ENCODE measurements at regions not wholly inside any gene's neighbourhood (a gene's known extent, or its start where the extent isn't known, plus 50 kb on each side); places are given as distances from the start of the nearest gene placed in this dataset.
"Not testable (repeated sequence)": the region's sequence is repeated elsewhere in the genome, so short reads cannot be mapped to it uniquely, and the experiment has no call there.

DNA sequence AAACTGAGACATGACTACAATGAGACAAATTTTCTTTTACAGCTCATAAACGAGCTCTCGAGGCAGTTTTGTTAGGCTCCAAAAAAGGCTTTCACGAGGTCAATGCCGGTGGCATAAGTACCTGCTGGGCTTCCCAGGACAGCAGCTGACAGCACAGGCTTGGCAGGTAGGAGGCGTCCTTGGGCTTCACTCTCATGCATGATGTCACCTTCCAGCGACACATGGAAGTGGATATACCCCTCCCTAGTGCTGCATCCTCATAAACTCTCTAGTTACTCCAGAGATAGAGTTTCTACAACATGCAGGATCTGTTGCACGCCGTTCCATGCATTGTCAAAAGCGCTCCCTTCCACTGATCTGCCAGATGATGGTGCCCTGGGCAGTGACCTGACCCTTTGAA is 112.5 kb upstream of the PAXBP1 start:
- DNase-seq (ENCODE audit: low spot score): no peak

- no peak for DNase-seq (ENCODE audit: low spot score)
Observed at GRCh38 chr21:32886339-32886738, 114.8 kb upstream of the PAXBP1 start.

- no peak for DNase-seq (ENCODE audit: low spot score)
Observed at GRCh38 chr21:32887026-32887425, 115.5 kb upstream of the PAXBP1 start.

DNA sequence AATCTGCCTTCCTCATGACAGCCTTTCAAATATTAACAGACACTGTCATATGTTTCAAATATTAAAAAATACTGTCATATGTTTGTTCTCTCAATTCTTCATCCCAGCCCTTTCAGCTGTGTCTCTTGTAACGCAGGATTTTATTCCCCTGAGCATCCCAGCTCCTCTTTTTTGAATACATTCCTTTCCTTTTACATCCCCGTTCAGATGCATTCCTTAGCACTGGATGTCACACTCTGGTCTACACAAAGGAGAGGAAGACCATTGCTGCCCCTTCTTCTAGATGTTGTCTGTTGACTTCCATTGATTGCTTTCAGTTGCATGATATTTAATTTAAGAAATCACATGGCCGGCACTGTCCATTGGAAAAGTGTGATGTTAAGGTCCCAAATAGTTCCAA is 117.4 kb upstream of the PAXBP1 start:
- no peak for DNase-seq (ENCODE audit: low spot score)

DNA sequence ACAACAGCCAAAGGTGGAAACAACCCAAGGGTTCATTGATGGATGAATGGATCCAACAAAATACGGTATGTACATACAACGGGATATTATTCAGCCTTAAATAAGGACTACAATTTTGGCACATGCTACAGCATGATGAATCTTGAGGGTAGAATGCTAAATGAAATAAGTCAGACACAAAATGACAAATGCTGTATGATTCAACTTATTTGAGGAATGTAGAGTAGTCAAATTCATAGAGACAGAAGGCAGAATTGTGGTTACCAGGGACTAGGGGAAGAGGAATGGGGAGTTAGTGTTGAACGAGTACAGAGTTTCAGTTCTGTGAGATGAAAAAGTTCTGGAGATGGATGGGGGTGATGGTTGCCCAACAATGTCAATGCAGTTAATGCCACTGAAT is 118.0 kb upstream of the PAXBP1 start:
- DNase-seq (ENCODE audit: low spot score): no peak

GRCh38 chr21:32894321-32894720 is 122.8 kb upstream of the PAXBP1 start:
- no peak for DNase-seq (ENCODE audit: low spot score)

DNA sequence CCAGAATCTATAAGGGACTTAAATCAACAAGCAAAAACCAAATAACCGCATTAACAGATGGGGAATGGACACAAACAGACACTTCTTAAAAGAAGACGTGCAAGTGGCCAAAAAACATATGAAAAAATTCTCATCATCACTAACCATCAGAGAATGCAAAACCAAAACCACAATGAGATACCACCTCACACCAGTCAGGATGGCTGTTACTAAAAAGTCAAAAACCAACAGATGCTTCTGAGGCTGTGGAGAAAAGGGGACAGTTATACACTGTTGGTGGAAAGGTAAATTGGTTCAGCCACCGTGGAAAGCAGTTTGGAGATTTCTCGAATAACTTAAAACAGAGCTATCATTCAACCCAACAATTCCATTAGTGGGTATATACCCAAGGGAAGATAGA is 124.9 kb upstream of the OLIG2 start:
- DNase-seq (ENCODE audit: low spot score): no peak

- no peak for DNase-seq (ENCODE audit: low spot score)
Observed at GRCh38 chr21:32907521-32907920, 118.2 kb upstream of the OLIG2 start.

- DNase-seq (ENCODE audit: low spot score): no peak
Observed at GRCh38 chr21:32908534-32908933, 117.2 kb upstream of the OLIG2 start.

DNA sequence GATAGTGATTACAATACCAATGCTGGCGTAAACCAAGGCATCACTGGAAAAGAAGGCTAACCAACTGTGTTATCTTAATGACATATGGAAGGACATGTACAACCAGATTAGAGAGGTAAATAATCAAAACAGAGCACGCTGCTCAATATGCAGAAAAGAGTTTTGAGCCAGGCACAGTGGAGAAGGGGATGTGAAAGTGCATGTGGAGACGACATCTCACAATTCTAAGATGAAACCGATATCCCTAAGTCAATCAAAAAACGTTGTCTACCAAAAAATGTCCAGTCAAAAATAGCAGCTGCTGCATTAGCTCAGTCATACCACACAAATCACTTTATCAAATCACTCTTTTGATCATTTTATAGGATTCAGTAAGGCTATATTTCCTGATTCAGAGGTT is 116.3 kb upstream of the OLIG2 start:
- no peak for DNase-seq (ENCODE audit: low spot score)

DNA sequence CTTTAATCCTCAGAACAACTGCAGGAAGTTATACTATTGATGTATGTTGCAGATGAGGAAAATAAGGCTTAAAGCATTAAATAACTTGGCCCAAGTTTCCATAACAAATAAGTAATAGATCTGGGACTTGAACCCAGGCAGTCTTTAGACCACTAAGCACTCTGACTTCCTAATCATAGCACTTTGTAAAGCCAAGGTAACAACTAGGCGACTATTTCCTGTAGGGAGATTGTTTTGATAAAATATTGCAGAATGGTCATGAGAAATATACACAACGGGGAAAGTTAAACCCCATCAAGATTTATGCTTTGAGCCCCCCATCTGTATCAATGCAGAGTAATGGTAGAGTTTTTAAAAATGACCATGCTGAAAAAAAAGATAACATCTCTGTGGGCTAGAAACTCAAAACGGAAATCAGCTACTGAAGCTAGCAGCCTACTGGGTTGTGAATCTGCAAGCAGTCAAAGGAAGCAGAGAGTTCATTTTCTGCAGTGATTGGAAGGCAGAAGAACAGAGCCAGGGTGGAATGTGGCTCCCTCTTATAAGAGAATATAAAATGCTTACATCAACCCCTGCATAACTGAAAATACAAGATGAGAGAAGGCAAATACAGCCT is 111.2 kb upstream of the OLIG2 start:
- no peak for DNase-seq (ENCODE audit: low spot score)

DNA sequence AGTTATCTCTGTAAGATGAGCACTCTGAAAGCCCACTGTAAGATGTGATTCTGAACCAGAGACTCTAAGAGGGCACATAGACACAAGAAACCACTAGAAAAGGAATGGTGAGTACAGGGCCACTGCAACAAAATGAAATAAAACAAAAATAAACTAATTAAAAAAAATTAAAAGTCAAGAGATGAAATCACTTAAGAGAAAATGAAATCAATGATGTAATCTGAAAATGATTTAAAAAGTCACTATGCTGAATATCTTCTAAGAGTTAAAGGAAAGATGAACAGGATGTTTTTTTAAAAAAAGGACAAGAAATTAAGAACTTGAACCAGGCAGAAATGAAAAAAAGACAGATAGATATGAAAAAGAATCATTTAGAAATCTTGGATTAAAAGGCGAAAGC is 110.6 kb upstream of the OLIG2 start:
- DNase-seq (ENCODE audit: low spot score): no peak

DNA sequence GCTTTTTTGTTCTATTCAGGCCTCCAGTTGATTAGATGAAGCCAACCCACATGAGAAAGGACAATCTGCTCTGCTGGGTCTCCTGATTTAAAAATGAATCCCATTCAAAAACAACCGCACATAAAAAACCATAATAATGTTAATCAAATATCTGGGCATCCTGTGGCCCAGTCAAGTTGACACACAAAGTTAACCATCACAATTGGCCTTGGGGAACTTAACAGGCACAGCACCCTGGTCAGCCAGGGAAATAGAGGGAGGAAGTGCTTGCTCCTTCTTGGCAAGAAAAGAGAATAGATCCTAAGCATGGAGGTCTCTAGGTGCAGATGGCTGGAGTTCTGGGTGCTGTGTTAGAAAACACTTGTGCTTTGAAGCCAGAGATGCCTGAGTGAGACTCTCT is 109.6 kb upstream of the OLIG2 start:
- no peak for DNase-seq (ENCODE audit: low spot score)

DNA sequence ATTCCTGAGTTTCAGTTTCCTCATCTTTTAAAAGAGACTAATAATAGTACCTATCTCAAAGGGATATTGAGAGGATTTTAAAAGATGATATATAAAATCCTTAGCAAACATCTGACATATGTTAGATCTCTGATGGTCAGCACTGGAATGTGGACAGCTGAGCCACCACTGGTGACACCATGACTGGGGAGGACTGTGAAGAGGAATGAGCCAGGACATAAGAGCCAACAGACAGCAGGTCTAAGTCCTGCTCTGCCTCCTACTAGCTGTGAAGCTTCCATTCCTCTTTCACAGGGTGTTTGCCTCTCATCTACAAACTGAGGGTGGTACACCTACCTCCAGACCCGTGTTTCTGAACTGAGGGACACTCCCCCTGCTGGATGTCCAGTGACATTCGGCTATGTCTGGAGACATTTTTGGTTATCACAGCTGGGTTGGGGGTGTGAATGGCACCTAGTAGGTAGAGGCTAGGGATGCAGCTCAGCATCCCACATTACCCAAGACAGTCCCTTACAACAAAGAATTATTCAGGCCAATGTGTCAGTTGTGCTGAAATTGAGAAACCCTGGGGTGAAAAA is 109.1 kb upstream of the OLIG2 start:
- peak; percentile 14 for DNase-seq (ENCODE audit: low spot score)

DNA sequence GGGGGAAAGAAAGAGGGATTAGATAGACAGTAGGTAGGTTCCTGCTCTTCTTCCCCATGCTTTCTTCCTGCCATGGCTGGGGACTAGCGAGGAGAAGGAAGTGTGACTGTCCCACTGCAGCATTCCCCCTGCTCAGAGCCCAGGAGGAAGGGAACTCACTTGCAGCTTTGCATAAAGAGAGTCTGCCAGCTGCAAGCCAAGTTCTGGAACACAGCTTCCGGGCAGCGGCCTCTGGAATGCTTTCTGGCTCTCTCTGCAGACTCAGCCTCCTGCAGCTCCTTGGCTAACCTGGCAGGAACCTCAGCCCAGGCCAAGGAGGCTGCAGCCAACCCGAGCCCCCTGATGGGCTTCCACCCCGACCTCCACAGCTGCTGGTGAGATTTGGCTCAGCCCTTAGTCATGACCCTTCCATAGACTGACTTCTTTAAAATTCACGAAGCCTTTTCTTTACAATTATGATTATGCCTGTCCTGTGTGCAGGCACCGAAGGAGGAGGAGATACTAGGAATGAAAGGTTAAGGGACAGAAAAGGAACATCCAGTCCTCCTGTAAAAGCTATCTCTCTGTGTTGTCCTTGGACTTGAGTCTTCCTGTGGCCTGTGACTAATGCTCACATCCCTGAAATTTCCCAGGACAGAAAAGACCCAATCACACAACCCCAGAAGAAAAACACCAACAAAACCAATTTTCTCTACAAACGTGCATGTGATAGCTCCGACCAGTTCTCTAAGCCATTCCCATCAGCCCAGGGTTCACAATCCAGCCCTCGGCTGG is 108.2 kb upstream of the OLIG2 start:
- no peak for DNase-seq (ENCODE audit: low spot score)

GRCh38 chr21:32918478-32919120 is 107.1 kb upstream of the OLIG2 start:
- no peak for DNase-seq (ENCODE audit: low spot score)

DNA sequence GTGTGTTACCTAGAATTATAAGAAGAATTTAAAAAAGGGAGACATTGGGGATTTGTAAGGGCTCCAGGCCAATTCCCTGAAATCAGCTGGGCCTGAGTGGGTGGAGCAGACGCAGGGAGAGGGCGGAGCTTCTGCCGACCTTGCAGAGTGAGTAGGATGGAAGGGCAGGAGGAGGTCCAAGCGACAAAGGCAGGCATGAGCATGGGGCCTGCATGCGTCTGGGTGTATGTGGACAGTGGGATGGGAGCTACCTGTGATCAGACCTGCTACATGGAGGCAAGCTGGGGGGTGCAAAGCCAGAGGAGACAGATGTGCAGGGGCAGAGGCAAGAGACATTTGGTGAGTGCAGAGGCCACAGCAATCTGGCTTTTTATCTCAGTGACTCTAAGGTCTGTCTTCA is 105.3 kb upstream of the OLIG2 start:
- DNase-seq (ENCODE audit: low spot score): no peak

- peak; percentile 16 for DNase-seq (ENCODE audit: low spot score)
Observed at GRCh38 chr21:32921632-32922230, 104.0 kb upstream of the OLIG2 start.

DNA sequence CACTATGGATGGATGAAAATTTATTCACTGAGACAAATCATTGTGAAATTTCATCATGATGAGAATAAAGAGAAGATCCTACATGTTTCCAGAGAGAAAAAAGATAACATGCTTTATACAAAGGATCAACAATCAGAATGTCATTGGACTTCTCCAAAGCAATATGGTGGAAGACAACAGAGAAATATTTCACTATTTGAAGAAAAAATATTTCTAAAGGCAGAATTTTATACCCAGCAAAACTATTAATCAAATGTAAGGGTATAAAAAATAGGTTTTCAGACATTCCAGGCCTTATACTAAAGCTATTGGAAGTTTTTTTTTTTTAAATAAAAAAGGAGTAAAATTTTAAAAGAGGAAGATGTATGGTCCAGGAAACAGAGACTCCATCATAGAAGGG is 100.6 kb upstream of the OLIG2 start:
- no peak for DNase-seq (ENCODE audit: low spot score)

DNA sequence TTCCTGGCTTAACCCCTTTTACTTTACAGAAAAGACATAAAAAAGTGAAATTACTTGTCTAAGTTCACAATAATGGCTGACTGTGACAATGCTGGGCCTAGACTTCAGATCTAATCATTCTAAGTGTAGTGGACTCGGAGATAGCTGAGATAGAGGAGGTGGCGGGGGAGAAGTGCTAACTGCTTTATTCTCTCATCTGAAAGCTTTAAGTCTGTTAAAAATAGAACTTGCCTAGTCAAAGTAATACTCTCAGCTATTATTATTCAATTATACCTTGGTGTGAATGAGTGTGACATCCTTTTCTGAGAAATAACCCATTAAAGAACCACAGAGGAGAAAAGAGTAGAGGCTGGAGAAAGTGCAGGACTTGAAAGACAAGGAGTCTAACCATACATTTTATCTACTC is 96.1 kb upstream of the OLIG2 start:
- DNase-seq (ENCODE audit: low spot score): no peak

DNA sequence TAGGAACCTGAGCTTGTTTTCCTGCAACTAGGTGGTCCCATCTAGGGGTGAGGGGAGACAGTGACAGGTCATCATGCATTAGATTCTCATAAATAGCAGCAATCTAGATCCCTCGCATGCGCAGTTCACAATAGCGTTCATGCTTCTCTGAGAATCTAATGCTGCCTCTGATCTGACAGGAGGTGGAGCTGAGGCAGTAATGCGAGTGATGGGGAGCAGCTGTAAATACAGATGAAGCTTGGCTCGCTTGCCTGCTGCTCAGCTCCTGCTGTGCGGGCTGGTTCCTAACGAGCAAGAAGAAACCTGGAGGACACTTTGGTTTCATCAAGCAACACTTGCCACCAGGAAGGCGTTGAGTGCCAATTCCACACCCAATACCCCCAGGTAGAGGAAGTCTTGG is 95.1 kb upstream of the OLIG2 start:
- no peak for DNase-seq (ENCODE audit: low spot score)

GRCh38 chr21:32934068-32934467 is 91.7 kb upstream of the OLIG2 start:
- not testable (repeated sequence) for DNase-seq (ENCODE audit: low spot score)

GRCh38 chr21:32934829-32935228 is 90.9 kb upstream of the OLIG2 start:
- no peak for DNase-seq (ENCODE audit: low spot score)
